ENCODE measurements at regions not wholly inside any gene's neighbourhood (a gene's known extent, or its start where the extent isn't known, plus 50 kb on each side); places are given as distances from the start of the nearest gene placed in this dataset.

DNA sequence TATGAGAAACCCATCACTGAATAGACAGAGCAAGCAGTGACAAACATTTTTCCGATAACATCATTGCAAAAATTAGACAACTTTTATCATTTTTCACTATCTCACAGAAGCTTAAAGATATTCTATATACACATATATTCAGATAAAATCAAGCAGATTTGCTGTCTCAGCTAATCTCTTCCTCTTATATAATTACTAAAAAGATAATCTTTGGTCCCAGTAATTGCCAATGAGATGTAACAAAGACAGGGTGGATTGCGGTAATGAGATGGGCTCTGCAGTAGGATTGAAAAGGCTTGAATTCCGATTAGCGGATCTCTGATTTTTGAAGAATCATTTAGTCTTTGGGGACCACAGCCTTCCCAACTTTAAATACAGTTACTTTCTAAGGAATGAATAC lies 63.5 kb downstream of the SYT4 start:
- no peak overlapping the region for H3K4me3 ChIP-seq (ENCODE audit: low read depth, low read length)
- DNase-seq (ENCODE audit: low read depth): no peak
- no peak for TF ChIP-seq MYC (IDR thresholded peaks at IDR 0.05; ENCODE audit: low read depth, low read length)
- TF ChIP-seq, protein P1, sequence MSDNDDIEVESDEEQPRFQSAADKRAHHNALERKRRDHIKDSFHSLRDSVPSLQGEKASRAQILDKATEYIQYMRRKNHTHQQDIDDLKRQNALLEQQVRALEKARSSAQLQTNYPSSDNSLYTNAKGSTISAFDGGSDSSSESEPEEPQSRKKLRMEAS (IDR thresholded peaks at IDR 0.05; ENCODE audit: low read depth, low read length): no peak
- TF ChIP-seq CTCF (IDR thresholded peaks at IDR 0.05; ENCODE audit: low read depth, low read length): no peak
- no peak for TF ChIP-seq POLR2A (IDR thresholded peaks at IDR 0.05; ENCODE audit: extremely low read depth, insufficient read length)

DNA sequence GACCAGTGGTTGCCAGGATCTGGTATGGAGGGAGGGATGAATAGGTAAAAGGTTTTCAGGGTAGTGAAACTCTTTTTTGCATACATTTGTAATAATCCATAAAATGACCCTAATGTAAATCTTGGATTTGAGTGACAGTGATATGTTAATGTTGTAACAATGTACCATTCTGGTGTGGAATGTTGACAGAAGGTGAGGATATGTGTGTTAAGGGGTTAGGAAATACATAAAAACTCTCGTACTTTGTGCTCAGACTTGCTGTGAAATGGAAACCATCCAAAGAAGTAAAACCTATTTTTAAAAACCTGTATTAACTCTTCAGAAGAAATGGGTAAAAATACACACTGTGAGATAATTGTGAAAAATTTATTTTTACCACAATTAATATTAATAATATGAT lies 66.2 kb downstream of the SYT4 start:
- no peak for TF ChIP-seq MYC (IDR thresholded peaks at IDR 0.05; ENCODE audit: low read depth, low read length)
- TF ChIP-seq CTCF (IDR thresholded peaks at IDR 0.05; ENCODE audit: low read depth, low read length): no peak
- TF ChIP-seq POLR2A (IDR thresholded peaks at IDR 0.05; ENCODE audit: extremely low read depth, insufficient read length): no peak
- TF ChIP-seq, protein P1 (IDR thresholded peaks at IDR 0.05; ENCODE audit: low read depth, low read length): no peak
- DNase-seq (ENCODE audit: low read depth): no peak
- H3K4me3 ChIP-seq (ENCODE audit: low read depth, low read length): no peak overlapping the region

GRCh38 chr18:43195421-43195820 lies 79.9 kb upstream of the RIT2 start:
- no peak for DNase-seq (ENCODE audit: low read depth)
- no peak for TF ChIP-seq MYC (IDR thresholded peaks at IDR 0.05; ENCODE audit: low read depth, low read length)
- TF ChIP-seq POLR2A (IDR thresholded peaks at IDR 0.05; ENCODE audit: extremely low read depth, insufficient read length): no peak
- TF ChIP-seq, protein P1 (IDR thresholded peaks at IDR 0.05; ENCODE audit: low read depth, low read length): no peak
- no peak for TF ChIP-seq CTCF (IDR thresholded peaks at IDR 0.05; ENCODE audit: low read depth, low read length)
- no peak overlapping the region for H3K4me3 ChIP-seq (ENCODE audit: low read depth, low read length)

DNA sequence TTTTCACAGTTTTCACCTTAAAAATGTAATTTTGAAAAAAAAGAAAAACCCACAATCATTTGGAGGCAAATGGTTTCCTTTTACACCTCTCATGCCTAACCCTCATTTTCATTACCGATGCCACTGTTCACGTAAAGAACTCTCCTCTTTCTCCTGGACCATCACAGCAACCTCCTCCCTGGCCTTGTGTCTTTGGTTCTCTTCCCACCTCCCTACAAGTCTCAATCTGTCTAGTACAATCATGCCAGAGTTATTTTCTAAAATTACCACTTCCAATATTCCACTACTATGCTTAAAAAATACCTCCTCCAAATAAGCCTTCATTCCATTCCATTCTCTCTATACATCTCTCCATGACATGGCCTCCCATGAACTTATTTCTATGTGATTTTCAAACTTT lies 77.9 kb upstream of the RIT2 start:
- no peak for TF ChIP-seq POLR2A (IDR thresholded peaks at IDR 0.05; ENCODE audit: extremely low read depth, insufficient read length)
- TF ChIP-seq, protein P1 (IDR thresholded peaks at IDR 0.05; ENCODE audit: low read depth, low read length): no peak
- H3K4me3 ChIP-seq (ENCODE audit: low read depth, low read length): no peak overlapping the region
- DNase-seq (ENCODE audit: low read depth): no peak

DNA sequence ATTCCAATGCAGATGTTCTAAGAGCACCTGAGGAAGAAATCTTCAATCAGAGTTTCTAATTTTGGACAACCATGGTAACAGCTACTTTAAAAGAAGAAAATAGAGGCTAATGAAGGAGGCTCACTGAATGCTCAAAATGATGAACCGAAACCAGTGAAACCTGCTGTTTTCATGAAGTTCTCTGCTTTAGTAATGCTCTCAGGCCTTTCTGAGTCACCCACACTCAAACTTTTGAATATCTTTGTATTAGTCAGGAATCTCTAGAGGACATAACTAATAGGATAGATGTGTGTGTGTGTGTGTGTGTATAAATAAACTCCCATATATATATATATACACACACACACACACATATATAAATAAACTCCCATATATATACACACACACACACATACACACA lies 76.9 kb upstream of the RIT2 start:
- TF ChIP-seq POLR2A (IDR thresholded peaks at IDR 0.05; ENCODE audit: extremely low read depth, insufficient read length) (no peak), CTCF (IDR thresholded peaks at IDR 0.05; ENCODE audit: low read depth, low read length) (no peak), MYC (IDR thresholded peaks at IDR 0.05; ENCODE audit: low read depth, low read length) (no peak)
- TF ChIP-seq, protein P1 (IDR thresholded peaks at IDR 0.05; ENCODE audit: low read depth, low read length): no peak
- H3K4me3 ChIP-seq (ENCODE audit: low read depth, low read length): no peak overlapping the region
- DNase-seq (ENCODE audit: low read depth): no peak

- DNase-seq (ENCODE audit: low read depth): no peak
- no peak overlapping the region for H3K4me3 ChIP-seq (ENCODE audit: low read depth, low read length)
- no peak for TF ChIP-seq CTCF (IDR thresholded peaks at IDR 0.05; ENCODE audit: low read depth, low read length)
- TF ChIP-seq MYC (IDR thresholded peaks at IDR 0.05; ENCODE audit: low read depth, low read length): no peak
- TF ChIP-seq POLR2A (IDR thresholded peaks at IDR 0.05; ENCODE audit: extremely low read depth, insufficient read length): no peak
- TF ChIP-seq, protein P1 (IDR thresholded peaks at IDR 0.05; ENCODE audit: low read depth, low read length): no peak
Measured at GRCh38 chr18:43181711-43182110, 66.2 kb upstream of the RIT2 start.
